SK-N-SH treated with all-trans-retinoic acid at 6 μM for 48 hours (cell line): ENCODE measurements at regions not wholly inside any gene's neighbourhood (a gene's known extent, or its start where the extent isn't known, plus 50 kb on each side); places are given as distances from the start of the nearest gene placed in this dataset.
A peak's percentile ranks its signal among the peaks of the same experiment; 100 is the strongest.

Source experiments
- ATAC-seq: fragments of 200-7000 bp; cut with Tn5 transposase; 3 replicates; pipeline ENCODE4 v1.9.1; 2020; ENCODE audit warnings: mild to moderate bottlenecking, moderate library complexity
- CSDC2 ChIP-seq: fragments of 250-450 bp; sonication (Bioruptor Pico); IDR thresholded peaks from 2 replicates; pipeline ENCODE4 v1.5.0; 2020; ENCODE audit warnings: mild to moderate bottlenecking, moderate library complexity
- ESRRG ChIP-seq: fragments of 250-450 bp; sonication (Bioruptor Pico); IDR thresholded peaks from 2 replicates; pipeline ENCODE4 v1.6.1; 2021; ENCODE audit warnings: mild to moderate bottlenecking
- GLIS3 ChIP-seq: fragments of 250-450 bp; sonication (Bioruptor Pico); IDR thresholded peaks from 2 replicates; pipeline ENCODE4 v1.5.0; 2020; ENCODE audit warnings: mild to moderate bottlenecking, moderate library complexity
- ISL1 ChIP-seq: fragments of 250-450 bp; sonication (Bioruptor Pico); IDR thresholded peaks from 2 replicates; pipeline ENCODE4 v2.1.2; 2022; ENCODE audit warnings: mild to moderate bottlenecking, moderate library complexity
- OSR1 ChIP-seq: fragments of 250-450 bp; sonication (Bioruptor Pico); IDR thresholded peaks from 2 replicates; pipeline ENCODE4 v1.8.0; 2022; ENCODE audit warnings: moderate library complexity, mild to moderate bottlenecking, inconsistent platforms
- PPARA ChIP-seq: fragments of 250-450 bp; sonication (Bioruptor Pico); IDR thresholded peaks from 2 replicates; pipeline ENCODE4 v1.5.0; 2020; ENCODE audit warnings: mild to moderate bottlenecking, borderline replicate concordance
- SNAI2 ChIP-seq: fragments of 250-450 bp; sonication (Bioruptor Pico); IDR thresholded peaks from 2 replicates; pipeline ENCODE4 v1.5.0; 2020; ENCODE audit warnings: mild to moderate bottlenecking, moderate library complexity
- TCF4 ChIP-seq: fragments of 250-450 bp; sonication (Bioruptor Pico); IDR thresholded peaks from 2 replicates; pipeline ENCODE4 v1.8.0; 2021; ENCODE audit warnings: mild to moderate bottlenecking, moderate library complexity, borderline replicate concordance
- TOX ChIP-seq: fragments of 250-450 bp; sonication (Bioruptor Pico); IDR thresholded peaks from 2 replicates; pipeline ENCODE4 v1.8.0; 2021; ENCODE audit warnings: mild to moderate bottlenecking, moderate library complexity, borderline replicate concordance
- ZC3H10 ChIP-seq: fragments of 250-450 bp; sonication (Bioruptor Pico); IDR thresholded peaks from 2 replicates; pipeline ENCODE4 v1.5.1; 2021; ENCODE audit warnings: mild to moderate bottlenecking, moderate library complexity
- ZFP3 ChIP-seq: fragments of 250-450 bp; sonication (Bioruptor Pico); IDR thresholded peaks from 2 replicates; pipeline ENCODE4 v1.5.0; 2020; ENCODE audit warnings: mild to moderate bottlenecking, moderate library complexity
- ZFP30 ChIP-seq: fragments of 450-650 bp; formaldehyde crosslinking; IDR thresholded peaks from 2 replicates; pipeline ENCODE4 v1.5.0; 2022; ENCODE audit warnings: mild to moderate bottlenecking, moderate library complexity
- ZNF565 ChIP-seq: fragments of 450-650 bp; formaldehyde crosslinking; conservative IDR thresholded peaks from 2 replicates; pipeline ENCODE4 v1.5.0; 2020; ENCODE audit warnings: low read depth, mild to moderate bottlenecking, moderate library complexity
- ZNF70 ChIP-seq: fragments of 450-650 bp; formaldehyde crosslinking; IDR thresholded peaks from 2 replicates; pipeline ENCODE4 v1.5.0; 2020; ENCODE audit warnings: mild to moderate bottlenecking, moderate library complexity
- ZNF8 ChIP-seq: fragments of 450-650 bp; formaldehyde crosslinking; IDR thresholded peaks from 2 replicates; pipeline ENCODE4 v1.5.0; 2020; ENCODE audit warnings: mild to moderate bottlenecking, moderate library complexity
- TF ChIP-seq, protein P1 (sequence below): fragments of 250-450 bp; sonication (Bioruptor Pico); IDR thresholded peaks from 2 replicates; pipeline ENCODE4 v1.8.0; 2020; ENCODE audit warnings: mild to moderate bottlenecking, moderate library complexity, borderline replicate concordance
- TF ChIP-seq, protein P2 (sequence below): fragments of 250-450 bp; sonication (Bioruptor Pico); IDR thresholded peaks from 2 replicates; pipeline ENCODE4 v1.5.1; 2020; ENCODE audit warnings: low read depth, mild to moderate bottlenecking, moderate library complexity
- TF ChIP-seq, protein P3 (sequence below): fragments of 250-450 bp; sonication (Bioruptor Pico); IDR thresholded peaks from 2 replicates; pipeline ENCODE4 v1.5.1; 2021; ENCODE audit warnings: mild to moderate bottlenecking, moderate library complexity
- TF ChIP-seq, protein P4 (sequence below): fragments of 250-450 bp; sonication (Bioruptor Pico); IDR thresholded peaks from 2 replicates; pipeline ENCODE4 v1.5.0; 2020; ENCODE audit warnings: mild to moderate bottlenecking, moderate library complexity

DNA sequence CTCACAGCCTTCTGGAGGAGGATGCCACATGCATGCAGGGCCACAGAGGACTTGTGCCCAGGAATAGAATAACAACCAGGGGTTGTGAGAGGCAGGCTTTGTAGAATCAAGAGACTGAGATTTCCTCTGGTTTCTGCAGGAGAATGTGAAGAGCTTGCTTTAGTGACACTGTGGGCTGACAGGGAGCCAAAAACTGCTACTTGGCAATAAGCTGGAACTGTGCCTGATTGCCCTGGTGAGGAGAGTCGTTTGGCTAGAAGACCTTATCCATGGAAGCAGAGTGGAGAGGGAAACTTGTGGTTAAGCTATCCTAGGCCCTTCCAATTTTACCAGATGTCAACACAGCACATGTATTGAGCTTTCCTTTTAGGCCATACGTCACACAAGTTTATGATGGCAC, 902.1 kb downstream of the MRPL39 start (continued):
- TF ChIP-seq ZC3H10 (CRISPR knock-in tag) (no peak), ZNF70 (CRISPR knock-in tag) (no peak), OSR1 (CRISPR knock-in tag) (no peak)
- TF ChIP-seq, all 23 proteins: peak for 0

DNA sequence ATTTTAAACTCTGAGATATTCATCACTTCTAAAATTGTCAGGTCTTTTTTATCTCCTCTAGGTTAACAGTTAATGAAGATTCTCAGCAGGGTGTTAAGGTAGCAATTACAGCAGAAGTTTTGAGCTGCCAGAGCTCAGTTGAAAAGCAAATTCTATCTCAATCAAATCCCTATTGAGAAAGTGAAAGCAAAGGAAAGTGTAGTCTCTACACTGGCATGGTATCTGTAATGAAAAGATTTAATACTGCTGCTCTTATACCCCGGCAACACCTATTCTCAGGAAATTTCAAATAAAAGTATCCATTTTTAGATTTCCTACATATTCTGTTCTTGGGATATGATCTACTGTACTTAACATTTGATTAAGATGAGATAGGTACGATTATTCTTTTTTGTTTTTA, 913.5 kb downstream of the MRPL39 start:
- TF ChIP-seq, protein P1, sequence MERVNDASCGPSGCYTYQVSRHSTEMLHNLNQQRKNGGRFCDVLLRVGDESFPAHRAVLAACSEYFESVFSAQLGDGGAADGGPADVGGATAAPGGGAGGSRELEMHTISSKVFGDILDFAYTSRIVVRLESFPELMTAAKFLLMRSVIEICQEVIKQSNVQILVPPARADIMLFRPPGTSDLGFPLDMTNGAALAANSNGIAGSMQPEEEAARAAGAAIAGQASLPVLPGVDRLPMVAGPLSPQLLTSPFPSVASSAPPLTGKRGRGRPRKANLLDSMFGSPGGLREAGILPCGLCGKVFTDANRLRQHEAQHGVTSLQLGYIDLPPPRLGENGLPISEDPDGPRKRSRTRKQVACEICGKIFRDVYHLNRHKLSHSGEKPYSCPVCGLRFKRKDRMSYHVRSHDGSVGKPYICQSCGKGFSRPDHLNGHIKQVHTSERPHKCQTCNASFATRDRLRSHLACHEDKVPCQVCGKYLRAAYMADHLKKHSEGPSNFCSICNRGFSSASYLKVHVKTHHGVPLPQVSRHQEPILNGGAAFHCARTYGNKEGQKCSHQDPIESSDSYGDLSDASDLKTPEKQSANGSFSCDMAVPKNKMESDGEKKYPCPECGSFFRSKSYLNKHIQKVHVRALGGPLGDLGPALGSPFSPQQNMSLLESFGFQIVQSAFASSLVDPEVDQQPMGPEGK (CRISPR knock-in tag), result no peak
- TF ChIP-seq, protein P2, sequence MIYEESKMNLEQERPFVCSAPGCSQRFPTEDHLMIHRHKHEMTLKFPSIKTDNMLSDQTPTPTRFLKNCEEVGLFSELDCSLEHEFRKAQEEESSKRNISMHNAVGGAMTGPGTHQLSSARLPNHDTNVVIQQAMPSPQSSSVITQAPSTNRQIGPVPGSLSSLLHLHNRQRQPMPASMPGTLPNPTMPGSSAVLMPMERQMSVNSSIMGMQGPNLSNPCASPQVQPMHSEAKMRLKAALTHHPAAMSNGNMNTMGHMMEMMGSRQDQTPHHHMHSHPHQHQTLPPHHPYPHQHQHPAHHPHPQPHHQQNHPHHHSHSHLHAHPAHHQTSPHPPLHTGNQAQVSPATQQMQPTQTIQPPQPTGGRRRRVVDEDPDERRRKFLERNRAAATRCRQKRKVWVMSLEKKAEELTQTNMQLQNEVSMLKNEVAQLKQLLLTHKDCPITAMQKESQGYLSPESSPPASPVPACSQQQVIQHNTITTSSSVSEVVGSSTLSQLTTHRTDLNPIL (CRISPR knock-in tag), result no peak
- peak; percentile 60; the same call in 2 of the 3 replicates for ATAC-seq

DNA sequence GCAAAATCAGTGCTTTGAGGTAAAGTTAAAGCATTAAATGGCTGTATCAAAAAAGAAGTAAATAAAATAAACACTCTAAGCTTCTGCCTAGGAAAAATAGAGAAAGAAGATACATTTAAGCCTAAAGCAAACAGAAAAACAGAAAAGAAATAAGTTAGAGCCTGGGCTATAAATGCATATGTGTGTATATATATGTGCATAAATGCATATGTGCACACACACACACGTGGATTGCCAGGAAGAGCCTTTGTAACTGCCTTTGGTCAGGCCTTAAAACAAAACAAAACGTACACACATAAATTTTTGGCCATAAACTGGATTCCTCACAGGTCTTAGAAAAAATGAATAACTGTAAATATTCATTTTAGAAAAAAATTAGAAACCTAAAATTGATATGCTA, 925.8 kb downstream of the MRPL39 start:
- TF ChIP-seq SNAI2 (CRISPR knock-in tag) (no peak), ZC3H10 (CRISPR knock-in tag) (no peak), ZNF8 (CRISPR knock-in tag) (no peak), ZNF70 (CRISPR knock-in tag) (no peak), PPARA (CRISPR knock-in tag) (no peak), ESRRG (CRISPR knock-in tag) (no peak)
- TF ChIP-seq, all 23 proteins: peak for 0
- ATAC-seq, result no peak

DNA sequence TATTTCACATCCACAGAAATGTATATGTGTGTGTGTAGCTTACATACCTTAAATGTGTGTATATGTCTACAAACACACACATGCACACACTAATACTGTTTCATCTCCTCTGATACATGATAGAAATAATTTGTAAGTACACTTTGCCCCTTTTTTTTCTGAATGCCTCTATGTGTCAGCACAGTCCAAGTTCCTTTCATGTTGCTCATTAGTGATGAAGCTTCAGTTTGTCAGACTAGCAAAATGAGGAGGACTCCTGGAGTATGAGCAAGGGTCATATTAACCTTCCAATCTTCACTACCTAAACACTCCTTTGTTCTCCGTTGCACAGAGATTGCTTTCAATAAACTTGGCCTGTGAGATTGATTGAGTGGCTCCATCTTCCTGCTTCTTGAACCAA, 935.4 kb downstream of the MRPL39 start:
- TF ChIP-seq ZNF8 (CRISPR knock-in tag) (no peak), ZFP30 (no peak), GLIS3 (CRISPR knock-in tag) (no peak), ESRRG (CRISPR knock-in tag) (no peak), TOX (no peak), ISL1 (CRISPR knock-in tag) (no peak)
- TF ChIP-seq, protein P2 (CRISPR knock-in tag), result no peak
- no peak for ATAC-seq

DNA sequence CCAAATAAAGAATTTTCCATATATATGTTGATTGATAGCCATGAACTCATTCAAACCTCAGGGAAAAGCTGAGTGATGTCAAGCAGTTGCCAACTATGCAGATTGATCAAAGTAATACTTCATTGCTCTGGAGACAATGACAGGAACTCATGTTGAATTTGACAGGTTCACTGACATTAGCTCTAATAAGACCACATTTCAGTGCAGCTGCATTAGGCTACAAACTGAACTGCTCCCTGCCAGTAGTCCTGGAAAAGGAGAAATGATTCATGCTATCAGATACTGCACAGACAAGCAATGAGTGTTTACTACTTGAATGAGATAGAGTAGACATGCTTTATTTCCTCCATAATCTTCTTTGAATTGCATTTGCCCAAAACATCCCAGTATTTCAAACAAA, 948.4 kb downstream of the MRPL39 start:
- peak; percentile 49; the same call in 1 of the 3 replicates for ATAC-seq
- no peak for TF ChIP-seq TCF4
- TF ChIP-seq SNAI2 (CRISPR knock-in tag), result no peak
- no peak for TF ChIP-seq ZFP30
- TF ChIP-seq, protein P3, sequence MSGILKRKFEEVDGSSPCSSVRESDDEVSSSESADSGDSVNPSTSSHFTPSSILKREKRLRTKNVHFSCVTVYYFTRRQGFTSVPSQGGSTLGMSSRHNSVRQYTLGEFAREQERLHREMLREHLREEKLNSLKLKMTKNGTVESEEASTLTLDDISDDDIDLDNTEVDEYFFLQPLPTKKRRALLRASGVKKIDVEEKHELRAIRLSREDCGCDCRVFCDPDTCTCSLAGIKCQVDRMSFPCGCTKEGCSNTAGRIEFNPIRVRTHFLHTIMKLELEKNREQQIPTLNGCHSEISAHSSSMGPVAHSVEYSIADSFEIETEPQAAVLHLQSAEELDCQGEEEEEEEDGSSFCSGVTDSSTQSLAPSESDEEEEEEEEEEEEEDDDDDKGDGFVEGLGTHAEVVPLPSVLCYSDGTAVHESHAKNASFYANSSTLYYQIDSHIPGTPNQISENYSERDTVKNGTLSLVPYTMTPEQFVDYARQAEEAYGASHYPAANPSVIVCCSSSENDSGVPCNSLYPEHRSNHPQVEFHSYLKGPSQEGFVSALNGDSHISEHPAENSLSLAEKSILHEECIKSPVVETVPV (CRISPR knock-in tag), result no peak
- TF ChIP-seq, protein P4, sequence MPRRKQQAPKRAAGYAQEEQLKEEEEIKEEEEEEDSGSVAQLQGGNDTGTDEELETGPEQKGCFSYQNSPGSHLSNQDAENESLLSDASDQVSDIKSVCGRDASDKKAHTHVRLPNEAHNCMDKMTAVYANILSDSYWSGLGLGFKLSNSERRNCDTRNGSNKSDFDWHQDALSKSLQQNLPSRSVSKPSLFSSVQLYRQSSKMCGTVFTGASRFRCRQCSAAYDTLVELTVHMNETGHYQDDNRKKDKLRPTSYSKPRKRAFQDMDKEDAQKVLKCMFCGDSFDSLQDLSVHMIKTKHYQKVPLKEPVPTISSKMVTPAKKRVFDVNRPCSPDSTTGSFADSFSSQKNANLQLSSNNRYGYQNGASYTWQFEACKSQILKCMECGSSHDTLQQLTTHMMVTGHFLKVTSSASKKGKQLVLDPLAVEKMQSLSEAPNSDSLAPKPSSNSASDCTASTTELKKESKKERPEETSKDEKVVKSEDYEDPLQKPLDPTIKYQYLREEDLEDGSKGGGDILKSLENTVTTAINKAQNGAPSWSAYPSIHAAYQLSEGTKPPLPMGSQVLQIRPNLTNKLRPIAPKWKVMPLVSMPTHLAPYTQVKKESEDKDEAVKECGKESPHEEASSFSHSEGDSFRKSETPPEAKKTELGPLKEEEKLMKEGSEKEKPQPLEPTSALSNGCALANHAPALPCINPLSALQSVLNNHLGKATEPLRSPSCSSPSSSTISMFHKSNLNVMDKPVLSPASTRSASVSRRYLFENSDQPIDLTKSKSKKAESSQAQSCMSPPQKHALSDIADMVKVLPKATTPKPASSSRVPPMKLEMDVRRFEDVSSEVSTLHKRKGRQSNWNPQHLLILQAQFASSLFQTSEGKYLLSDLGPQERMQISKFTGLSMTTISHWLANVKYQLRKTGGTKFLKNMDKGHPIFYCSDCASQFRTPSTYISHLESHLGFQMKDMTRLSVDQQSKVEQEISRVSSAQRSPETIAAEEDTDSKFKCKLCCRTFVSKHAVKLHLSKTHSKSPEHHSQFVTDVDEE, result no peak
- TF ChIP-seq, protein P2 (CRISPR knock-in tag), result no peak
- TF ChIP-seq, protein P1 (CRISPR knock-in tag), result no peak
- no peak for TF ChIP-seq ZC3H10 (CRISPR knock-in tag)
- no peak for TF ChIP-seq ZFP3 (CRISPR knock-in tag)
- no peak for TF ChIP-seq CSDC2 (CRISPR knock-in tag)
- no peak for TF ChIP-seq ESRRG (CRISPR knock-in tag)
- TF ChIP-seq GLIS3 (CRISPR knock-in tag), result no peak
- TF ChIP-seq ZNF565 (CRISPR knock-in tag), result no peak
- TF ChIP-seq OSR1 (CRISPR knock-in tag), result no peak
- TF ChIP-seq ISL1 (CRISPR knock-in tag), result no peak
